Stimulated activated CD4-positive, alpha-beta T cell treated with anti-CD3 and anti-CD28 coated beads, Interleukin-2, amount 100 ng/mL, for 4 hours (primary cell): ENCODE measurements at regions not wholly inside any gene's neighbourhood (a gene's known extent, or its start where the extent isn't known, plus 50 kb on each side); places are given as distances from the start of the nearest gene placed in this dataset.
"Not testable (repeated sequence)": the region's sequence is repeated elsewhere in the genome, so short reads cannot be mapped to it uniquely, and the experiment has no call there.

Experiments
- DNase-seq: peaks from one replicate; pipeline ENCODE4 v3.0.0-alpha.2; 2020; ENCODE audit warnings: low read depth

GRCh38 chr3:23106666-23107065, 96.5 kb upstream of the UBE2E2 start:
- no peak for DNase-seq

GRCh38 chr3:23107221-23107620, 95.9 kb upstream of the UBE2E2 start:
- DNase-seq = no peak

GRCh38 chr3:23108451-23109057, 94.6 kb upstream of the UBE2E2 start:
- no peak for DNase-seq

- no peak for DNase-seq
Observed at GRCh38 chr3:23111286-23111685, 91.8 kb upstream of the UBE2E2 start.

GRCh38 chr3:23111797-23112196, 91.3 kb upstream of the UBE2E2 start:
- no peak for DNase-seq

GRCh38 chr3:23112491-23112890, 90.6 kb upstream of the UBE2E2 start:
- DNase-seq = no peak

GRCh38 chr3:23113455-23114171, 89.5 kb upstream of the UBE2E2 start:
- no peak for DNase-seq

GRCh38 chr3:23114432-23114831, 88.7 kb upstream of the UBE2E2 start:
- DNase-seq = no peak

- DNase-seq = no peak
Observed at GRCh38 chr3:23115171-23115877, 87.8 kb upstream of the UBE2E2 start.

- no peak for DNase-seq
Observed at GRCh38 chr3:23116081-23116837, 86.9 kb upstream of the UBE2E2 start.

GRCh38 chr3:23117856-23118255, 85.3 kb upstream of the UBE2E2 start:
- no peak for DNase-seq

- no peak for DNase-seq
Observed at GRCh38 chr3:23127196-23127595, 75.9 kb upstream of the UBE2E2 start.

- DNase-seq = no peak
Observed at GRCh38 chr3:23128655-23129054, 74.5 kb upstream of the UBE2E2 start.

- DNase-seq = no peak
Observed at GRCh38 chr3:23129117-23129516, 74.0 kb upstream of the UBE2E2 start.

- DNase-seq = no peak
Observed at GRCh38 chr3:23129817-23130216, 73.3 kb upstream of the UBE2E2 start.

- DNase-seq = no peak
Observed at GRCh38 chr3:23130406-23130805, 72.7 kb upstream of the UBE2E2 start.

GRCh38 chr3:23135026-23135785, 67.9 kb upstream of the UBE2E2 start:
- no peak for DNase-seq

- no peak for DNase-seq
Observed at GRCh38 chr3:23136054-23136453, 67.1 kb upstream of the UBE2E2 start.

GRCh38 chr3:23144051-23144450, 59.1 kb upstream of the UBE2E2 start:
- not testable (repeated sequence) for DNase-seq

- DNase-seq = no peak
Observed at GRCh38 chr3:23146163-23146562, 57.0 kb upstream of the UBE2E2 start.

- no peak for DNase-seq
Observed at GRCh38 chr3:23152989-23153388, 50.1 kb upstream of the UBE2E2 start.
